IMR-90 (cell line): ENCODE measurements at regions not wholly inside any gene's neighbourhood (a gene's known extent, or its start where the extent isn't known, plus 50 kb on each side); places are given as distances from the start of the nearest gene placed in this dataset.

Experiments
- CTCF ChIP-seq: conservative IDR thresholded peaks from 2 replicates; pipeline ENCODE4 v1.5.1; 2012; ENCODE audit warnings: mild to moderate bottlenecking, low read depth, low read length, improper control_type of control experiment
- MAZ ChIP-seq: IDR thresholded peaks from 2 replicates; pipeline ENCODE4 v1.6.1; 2012; ENCODE audit warnings: low read depth, mild to moderate bottlenecking, low read length, improper control_type of control experiment, moderate library complexity, borderline replicate concordance
- POLR2A ChIP-seq: IDR thresholded peaks from 2 replicates; pipeline ENCODE4 v1.6.1; 2012; ENCODE audit warnings: mild to moderate bottlenecking, low read depth, low read length
- RFX5 ChIP-seq: IDR thresholded peaks from 2 replicates; pipeline ENCODE4 v1.8.0; 2012; ENCODE audit warnings: low read depth, mild to moderate bottlenecking, low read length, moderate library complexity
- SMC3 ChIP-seq: fragments of 150-350 bp; IDR thresholded peaks from 2 replicates; pipeline ENCODE4 v1.6.1; 2016; ENCODE audit warnings: low read depth, mild to moderate bottlenecking, antibody characterized with exemption, low read length, moderate library complexity

- TF ChIP-seq SMC3 (no peak), CTCF (no peak), RFX5 (no peak), MAZ (no peak), POLR2A (no peak)
These were observed 60.6 kb upstream of the AKR1E2 start for GRCh38 chr10:4765428-4765827.
